Coronary artery (tissue), 2 donors: ENCODE measurements at regions not wholly inside any gene's neighbourhood (a gene's known extent, or its start where the extent isn't known, plus 50 kb on each side); places are given as distances from the start of the nearest gene placed in this dataset.

Experiments used
- DNase-seq: peaks from one replicate; pipeline ENCODE4 v3.0.0-alpha.2; 2017; ENCODE audit warnings: low spot score
- H3K27ac ChIP-seq, 2 donors: fragments of 200-600 bp; sonication (generic); one replicate each; pipeline ENCODE4 v1.5.1; 2016 to 2019
- H3K4me3 ChIP-seq: fragments of 200-600 bp; sonication (generic); 2 replicates; pipeline ENCODE4 v1.5.1; 2016; ENCODE audit warnings: mild to moderate bottlenecking, moderate library complexity
- CTCF ChIP-seq: fragments of 200-600 bp; sonication (generic); IDR thresholded peaks from one replicate; pipeline ENCODE4 v1.5.1; 2019; ENCODE audit warnings: antibody characterized with exemption

- Histone ChIP-seq H3K27ac (no peak overlapping the region), H3K4me3 (no peak overlapping the region)
- no peak for DNase-seq
- TF ChIP-seq CTCF, result no peak
These were observed 57.3 kb upstream of the SMARCA2 start for GRCh38 chr9:1957856-1958255.

- no peak for DNase-seq
- Histone ChIP-seq H3K27ac (no peak overlapping the region), H3K4me3 (no peak overlapping the region)
- TF ChIP-seq CTCF, result no peak
These were observed 55.8 kb upstream of the SMARCA2 start for GRCh38 chr9:1959371-1959770.

- no peak for DNase-seq
- H3K27ac ChIP-seq, result no peak overlapping the region
- no peak overlapping the region for H3K4me3 ChIP-seq
- no peak for TF ChIP-seq CTCF
These were observed 54.7 kb upstream of the SMARCA2 start for GRCh38 chr9:1960342-1961042.

GRCh38 chr9:1962122-1962521 lies 53.0 kb upstream of the SMARCA2 start:
- Histone ChIP-seq H3K4me3 (no peak overlapping the region), H3K27ac (no peak overlapping the region)
- DNase-seq, result no peak
- TF ChIP-seq CTCF, result no peak

- no peak for TF ChIP-seq CTCF
- DNase-seq, result no peak
These were observed 52.5 kb upstream of the SMARCA2 start for GRCh38 chr9:1962588-1963106.

GRCh38 chr9:1964093-1964492 lies 51.1 kb upstream of the SMARCA2 start:
- no peak overlapping the region for H3K4me3 ChIP-seq
- DNase-seq, result no peak
- TF ChIP-seq CTCF, result no peak

More at GRCh38 chr9:1962588-1963106, 52.5 kb upstream of the SMARCA2 start:
- Histone ChIP-seq H3K4me3 (no peak overlapping the region), H3K27ac (no peak overlapping the region)

More at GRCh38 chr9:1964093-1964492, 51.1 kb upstream of the SMARCA2 start:
- no peak overlapping the region for H3K27ac ChIP-seq
